Omental fat pad (tissue), 3 donors: ENCODE measurements at regions not wholly inside any gene's neighbourhood (a gene's known extent, or its start where the extent isn't known, plus 50 kb on each side); places are given as distances from the start of the nearest gene placed in this dataset.
"Not testable (repeated sequence)": the region's sequence is repeated elsewhere in the genome, so short reads cannot be mapped to it uniquely, and the experiment has no call there.

Experiments used
- ATAC-seq: fragments of 150-250 bp; one replicate; pipeline ENCODE4 v1.9.1; 2016; ENCODE audit warnings: mild to moderate bottlenecking, moderate library complexity; ENCODE audit not compliant: low FRiP score
- DNase-seq: peaks from one replicate; pipeline ENCODE4 v3.0.0-alpha.2; 2019; ENCODE audit warnings: low spot score
- CTCF ChIP-seq, 3 donors: fragments of 450-650 bp; IDR thresholded peaks; one replicate each; pipeline ENCODE4 v1.5.1; 2016 to 2017; ENCODE audit warnings: antibody characterized with exemption in 3 of 3, mild to moderate bottlenecking in 3 of 3, moderate library complexity in 2 of 3

GRCh38 chr7:113349339-113349738 is 231.0 kb upstream of the SMIM30 start:
- ATAC-seq (no peak), DNase-seq (no peak)
- TF ChIP-seq CTCF (IDR thresholded peaks at IDR 0.05), result no peak

- no peak for DNase-seq
- no peak for TF ChIP-seq CTCF (IDR thresholded peaks at IDR 0.05)
- no peak for ATAC-seq
Observed at GRCh38 chr7:113339661-113340060, 221.3 kb upstream of the SMIM30 start.

GRCh38 chr7:113338071-113338696 is 219.8 kb upstream of the SMIM30 start:
- ATAC-seq (no peak), DNase-seq (no peak)
- TF ChIP-seq CTCF (IDR thresholded peaks at IDR 0.05), result no peak

- not testable (repeated sequence) for ATAC-seq, DNase-seq
Observed at GRCh38 chr7:113336838-113337237, 218.5 kb upstream of the SMIM30 start.

GRCh38 chr7:113331155-113331898 is 213.0 kb upstream of the SMIM30 start:
- DNase-seq (no peak), ATAC-seq (no peak)
- no peak for TF ChIP-seq CTCF (IDR thresholded peaks at IDR 0.05)

- ATAC-seq, result no peak
- no peak for DNase-seq
- TF ChIP-seq CTCF (IDR thresholded peaks at IDR 0.05), result no peak
Observed at GRCh38 chr7:113321201-113321600, 202.8 kb upstream of the SMIM30 start.

- DNase-seq (no peak), ATAC-seq (no peak)
- no peak for TF ChIP-seq CTCF (IDR thresholded peaks at IDR 0.05)
Observed at GRCh38 chr7:113320419-113320818, 202.1 kb upstream of the SMIM30 start.
